Tibial nerve (tissue), 4 donors: ENCODE measurements at regions not wholly inside any gene's neighbourhood (a gene's known extent, or its start where the extent isn't known, plus 50 kb on each side); places are given as distances from the start of the nearest gene placed in this dataset.

Source experiments
- DNase-seq, 2 donors: peaks; one replicate each; pipeline ENCODE4 v3.0.0-alpha.2; 2019; ENCODE audit warnings: low spot score in 2 of 2
- H3K27ac ChIP-seq, 4 donors: fragments of 200-600 bp; sonication (generic) in 3 of 4; one replicate each; pipeline ENCODE4 v1.5.1; 2017 to 2019; ENCODE audit warnings: mild to moderate bottlenecking in 1 of 4
- H3K27me3 ChIP-seq, 2 donors: fragments of 200-600 bp; sonication (generic) in 1 of 2; one replicate each; pipeline versions ENCODE4 v1.5.1 to v1.6.0; 2017 to 2019
- H3K36me3 ChIP-seq, 3 donors: fragments of 200-600 bp; sonication (generic); one replicate each; pipeline ENCODE4 v1.5.1; 2018 to 2019
- H3K4me1 ChIP-seq, 4 donors: fragments of 200-600 bp; sonication (generic) in 3 of 4; one replicate each; pipeline ENCODE4 v1.5.1; 2017 to 2019
- H3K4me3 ChIP-seq, 4 donors: fragments of 200-600 bp; sonication (generic) in 3 of 4; one replicate each; pipeline ENCODE4 v1.5.1; 2017 to 2019; ENCODE audit warnings: mild to moderate bottlenecking in 1 of 4, moderate library complexity in 1 of 4
- H3K9me3 ChIP-seq, 4 donors: fragments of 200-600 bp; sonication (generic) in 3 of 4; one replicate each; pipeline ENCODE4 v1.5.1; 2017 to 2019
- EP300 ChIP-seq, 2 donors: sonication (generic); formaldehyde crosslinking; IDR thresholded peaks; one replicate each; pipeline ENCODE4 v1.6.1; 2017; ENCODE audit warnings: antibody characterized with exemption in 2 of 2, mild to moderate bottlenecking in 1 of 2
- POLR2A ChIP-seq, 2 donors: fragments of 450-650 bp; IDR thresholded peaks; one replicate each; pipeline ENCODE4 v1.6.1; 2017; ENCODE audit warnings: antibody characterized with exemption in 2 of 2, mild to moderate bottlenecking in 2 of 2, moderate library complexity in 2 of 2
- WGBS, 2 donors: methylation state at CpG; one replicate each; pipeline ENCODE4 v1.1.5; 2018; 5-methylcytosine and 5-hydroxymethylcytosine counted together
- TF ChIP-seq, protein P1 (sequence below), 5 experiments: fragments of 200-600 bp in 3 of 5; fragments of 450-650 bp in 2 of 5; sonication (generic) in 3 of 5; IDR thresholded peaks; one replicate each; pipeline ENCODE4 v1.5.1; 2016 to 2019; ENCODE audit warnings: antibody characterized with exemption in 5 of 5, mild to moderate bottlenecking in 3 of 5, moderate library complexity in 2 of 5

- Histone ChIP-seq H3K27me3 (no peaks in the 10 kb centered on the region), H3K36me3 (no peaks in the 10 kb centered on the region), H3K9me3 (no peaks in the 10 kb centered on the region), H3K4me3 (no peak overlapping the region), H3K27ac (no peak overlapping the region), H3K4me1 (peaks cover 0 to 8% (median 0%) of the 10 kb centered on the region in 4 donors)
- 47 to 59% methylated on average over 4 of the region's 4 CpGs for WGBS, 2 donors
- TF ChIP-seq EP300 (IDR thresholded peaks at IDR 0.05) (no peak), POLR2A (IDR thresholded peaks at IDR 0.05) (no peak)
- TF ChIP-seq, protein P1, sequence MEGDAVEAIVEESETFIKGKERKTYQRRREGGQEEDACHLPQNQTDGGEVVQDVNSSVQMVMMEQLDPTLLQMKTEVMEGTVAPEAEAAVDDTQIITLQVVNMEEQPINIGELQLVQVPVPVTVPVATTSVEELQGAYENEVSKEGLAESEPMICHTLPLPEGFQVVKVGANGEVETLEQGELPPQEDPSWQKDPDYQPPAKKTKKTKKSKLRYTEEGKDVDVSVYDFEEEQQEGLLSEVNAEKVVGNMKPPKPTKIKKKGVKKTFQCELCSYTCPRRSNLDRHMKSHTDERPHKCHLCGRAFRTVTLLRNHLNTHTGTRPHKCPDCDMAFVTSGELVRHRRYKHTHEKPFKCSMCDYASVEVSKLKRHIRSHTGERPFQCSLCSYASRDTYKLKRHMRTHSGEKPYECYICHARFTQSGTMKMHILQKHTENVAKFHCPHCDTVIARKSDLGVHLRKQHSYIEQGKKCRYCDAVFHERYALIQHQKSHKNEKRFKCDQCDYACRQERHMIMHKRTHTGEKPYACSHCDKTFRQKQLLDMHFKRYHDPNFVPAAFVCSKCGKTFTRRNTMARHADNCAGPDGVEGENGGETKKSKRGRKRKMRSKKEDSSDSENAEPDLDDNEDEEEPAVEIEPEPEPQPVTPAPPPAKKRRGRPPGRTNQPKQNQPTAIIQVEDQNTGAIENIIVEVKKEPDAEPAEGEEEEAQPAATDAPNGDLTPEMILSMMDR (IDR thresholded peaks at IDR 0.05), result no peak
- DNase-seq, result no peak
Observed at GRCh38 chr1:209045331-209046057, 538.0 kb upstream of the CAMK1G start.

- Histone ChIP-seq H3K27me3 (no peaks in the 10 kb centered on the region), H3K27ac (no peak overlapping the region), H3K4me1 (peaks cover 0 to 8% (median 0%) of the 10 kb centered on the region in 4 donors), H3K4me3 (no peak overlapping the region), H3K36me3 (no peaks in the 10 kb centered on the region), H3K9me3 (peaks cover 0 to under 1% (median 0%) of the 10 kb centered on the region in 4 donors)
- 86 to 91% methylated on average over 1 of the region's 1 CpG for WGBS, 2 donors
- TF ChIP-seq POLR2A (IDR thresholded peaks at IDR 0.05), result no peak
- TF ChIP-seq EP300 (IDR thresholded peaks at IDR 0.05), result no peak
- no peak for DNase-seq
Observed at GRCh38 chr1:209046058-209046417, 537.5 kb upstream of the CAMK1G start.

DNA sequence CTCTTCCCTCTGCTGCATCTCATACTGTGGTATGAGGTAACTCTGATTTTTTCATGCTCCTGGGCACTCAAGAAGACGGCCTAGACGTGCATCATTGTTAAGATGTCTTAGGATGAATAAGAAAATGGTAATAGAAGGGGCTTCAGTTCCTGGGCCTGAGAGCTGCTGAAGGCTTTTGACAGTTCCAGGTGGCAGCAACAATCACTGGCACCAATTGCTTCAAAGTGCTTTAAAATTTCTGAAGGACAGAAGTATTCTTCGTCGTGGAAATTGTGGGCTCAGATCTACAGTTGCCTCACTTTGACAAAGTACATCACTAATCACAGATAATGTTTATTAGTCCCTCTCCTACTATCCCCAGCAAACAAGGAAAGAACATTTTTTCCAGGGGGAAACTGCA lies 536.6 kb upstream of the CAMK1G start:
- TF ChIP-seq POLR2A (IDR thresholded peaks at IDR 0.05), result no peak
- TF ChIP-seq, protein P1 (IDR thresholded peaks at IDR 0.05), result no peak
- TF ChIP-seq EP300 (IDR thresholded peaks at IDR 0.05), result no peak
- H3K4me3 ChIP-seq, result no peak overlapping the region
- no peak overlapping the region for H3K27ac ChIP-seq
- 87 to 90% methylated on average over 4 of the region's 4 CpGs for WGBS, 2 donors
- no peaks in the 10 kb centered on the region for H3K27me3 ChIP-seq
- peaks cover 0 to 3% (median 0%) of the 10 kb centered on the region in 4 donors for H3K9me3 ChIP-seq
- peaks cover 0 to 8% (median 0%) of the 10 kb centered on the region in 4 donors for H3K4me1 ChIP-seq
- H3K36me3 ChIP-seq, result no peaks in the 10 kb centered on the region
- no peak for DNase-seq

- TF ChIP-seq, protein P1 (IDR thresholded peaks at IDR 0.05), result no peak
- no peak for TF ChIP-seq EP300 (IDR thresholded peaks at IDR 0.05)
- no peak for TF ChIP-seq POLR2A (IDR thresholded peaks at IDR 0.05)
- 28 to 33% methylated on average over 5 of the region's 5 CpGs for WGBS, 2 donors
- H3K36me3 ChIP-seq, result no peaks in the 10 kb centered on the region
- peaks cover 0 to 8% (median 0%) of the 10 kb centered on the region in 4 donors for H3K4me1 ChIP-seq
- no peaks in the 10 kb centered on the region for H3K27me3 ChIP-seq
- peaks cover 0 to 9% (median 0%) of the 10 kb centered on the region in 4 donors for H3K9me3 ChIP-seq
- no peak overlapping the region for H3K4me3 ChIP-seq
- no peak overlapping the region for H3K27ac ChIP-seq
- no peak for DNase-seq
Observed at GRCh38 chr1:209048941-209049669, 534.4 kb upstream of the CAMK1G start.

DNA sequence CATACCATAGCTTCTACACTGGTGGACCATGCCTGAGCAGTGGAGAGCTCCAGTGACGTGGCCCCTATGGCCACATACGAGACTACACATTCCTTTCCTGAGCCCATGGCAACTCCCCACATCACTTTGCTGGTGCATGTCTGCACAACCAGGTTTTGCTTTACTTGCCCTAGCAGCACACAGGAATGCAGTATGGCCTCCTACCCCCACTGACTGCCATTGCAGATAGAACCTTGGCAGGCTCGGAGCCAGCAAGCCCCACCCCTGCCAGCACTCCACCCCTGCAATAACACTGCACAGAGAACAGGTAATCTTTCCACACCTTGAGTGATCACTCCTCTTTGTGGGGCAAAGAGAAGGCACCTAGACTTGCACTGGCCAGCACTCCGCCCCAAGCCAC lies 531.9 kb upstream of the CAMK1G start:
- H3K27ac ChIP-seq, result no peak overlapping the region
- DNase-seq, result no peak
- 89 to 95% methylated on average over 4 of the region's 4 CpGs for WGBS, 2 donors
- H3K27me3 ChIP-seq, result no peaks in the 10 kb centered on the region
- H3K36me3 ChIP-seq, result no peaks in the 10 kb centered on the region
- peaks cover 0 to 11% (median 0%) of the 10 kb centered on the region in 4 donors for H3K9me3 ChIP-seq
- H3K4me3 ChIP-seq, result no peak overlapping the region
- peaks cover 0 to 8% (median 0%) of the 10 kb centered on the region in 4 donors for H3K4me1 ChIP-seq
- no peak for TF ChIP-seq POLR2A (IDR thresholded peaks at IDR 0.05)
- TF ChIP-seq, protein P1 (IDR thresholded peaks at IDR 0.05), result no peak
- no peak for TF ChIP-seq EP300 (IDR thresholded peaks at IDR 0.05)
